PC-3 (cell line): ENCODE measurements at regions not wholly inside any gene's neighbourhood (a gene's known extent, or its start where the extent isn't known, plus 50 kb on each side); places are given as distances from the start of the nearest gene placed in this dataset.
A peak's percentile ranks its signal among the peaks of the same experiment; 100 is the strongest.

Experiments
- ATAC-seq: fragments of 200-7000 bp; cut with Tn5 transposase; 2 replicates; pipeline ENCODE4 v1.9.1; 2020; ENCODE audit warnings: mild to moderate bottlenecking, moderate library complexity
- BruUV-seq: library from RNA; stranded (reverse); fragments of 400-500 nt; replicated peaks from 2 replicates; lab custom pipeline; 2021; lab: Mats Ljungman, UMichigan
- CTCF ChIA-PET: fragments of 300-600 bp; sonication (Branson Sonifier 250); formaldehyde crosslinking; loops from one replicate; lab custom pipeline; 2022; ENCODE audit warnings: antibody characterized with exemption; lab: Charles Lee
- POLR2A ChIA-PET: fragments of 300-600 bp; sonication (Branson Sonifier 250); formaldehyde crosslinking; loops from one replicate; lab custom pipeline; 2022; ENCODE audit warnings: antibody characterized with exemption; ENCODE audit not compliant: unreplicated experiment; lab: Charles Lee
- DNase-seq: peaks from one replicate; pipeline ENCODE4 v3.0.0-alpha.2; 2015
- H2AFZ ChIP-seq: fragments of 300-600 bp; sonication (generic); 2 replicates; pipeline ENCODE4 v1.6.0; 2016; ENCODE audit warnings: antibody characterized with exemption, low read length
- H3F3A ChIP-seq: fragments of 300-600 bp; sonication (generic); one replicate; pipeline ENCODE4 v1.6.0; 2017; ENCODE audit warnings: antibody characterized with exemption, low read length, control low read depth, mild to moderate bottlenecking; ENCODE audit not compliant: unreplicated experiment
- H3K27ac ChIP-seq: fragments of 300-600 bp; sonication (generic); 2 replicates; pipeline ENCODE4 v1.5.1; 2016; ENCODE audit warnings: mild to moderate bottlenecking, low read length
- H3K27me3 ChIP-seq: fragments of 300-600 bp; sonication (generic); 2 replicates; pipeline ENCODE4 v1.6.1; 2016; ENCODE audit warnings: low read length, mixed read lengths
- H3K36me3 ChIP-seq: fragments of 300-600 bp; sonication (generic); 2 replicates; pipeline ENCODE4 v1.6.1; 2016; ENCODE audit warnings: low read depth, mixed run types, low read length, mixed read lengths
- H3K4me1 ChIP-seq: fragments of 300-600 bp; sonication (generic); 2 replicates; pipeline ENCODE4 v1.5.1; 2016; ENCODE audit warnings: low read length; ENCODE audit not compliant: insufficient read depth
- H3K4me2 ChIP-seq: fragments of 300-600 bp; sonication (generic); 2 replicates; pipeline ENCODE4 v1.6.0; 2016; ENCODE audit warnings: low read length
- H3K4me3 ChIP-seq: fragments of 300-600 bp; sonication (generic); 2 replicates; pipeline ENCODE4 v1.5.1; 2016; ENCODE audit warnings: mild to moderate bottlenecking, low read length, mixed read lengths
- H3K79me2 ChIP-seq: fragments of 300-600 bp; sonication (generic); 2 replicates; pipeline ENCODE4 v1.6.1; 2017; ENCODE audit warnings: low read length, mixed read lengths
- H3K9ac ChIP-seq: fragments of 300-600 bp; sonication (generic); 2 replicates; pipeline ENCODE4 v1.6.0; 2016; ENCODE audit warnings: mild to moderate bottlenecking, low read length
- H3K9me2 ChIP-seq: fragments of 300-600 bp; sonication (generic); replicated peaks from 2 replicates; pipeline ENCODE4 v1.6.1; 2016; ENCODE audit warnings: mixed run types, low read length, mixed read lengths
- H3K9me3 ChIP-seq: fragments of 300-600 bp; sonication (generic); 2 replicates; pipeline ENCODE4 v1.6.1; 2016; ENCODE audit warnings: low read length, mixed read lengths
- H4K20me1 ChIP-seq: fragments of 300-600 bp; sonication (generic); 2 replicates; pipeline ENCODE4 v1.6.1; 2016; ENCODE audit warnings: low read length, mixed read lengths
- CTCF ChIP-seq: fragments of 300-600 bp; sonication (generic); conservative IDR thresholded peaks from 2 replicates; pipeline ENCODE4 v1.5.1; 2017; ENCODE audit warnings: antibody characterized with exemption, low read depth, mild to moderate bottlenecking, low read length
- EZH2 ChIP-seq: fragments of 300-600 bp; sonication (generic); IDR thresholded peaks from one replicate; pipeline ENCODE4 v1.6.1; 2017; ENCODE audit warnings: antibody characterized with exemption, mild to moderate bottlenecking, low read length; ENCODE audit not compliant: unreplicated experiment
- EZH2phosphoT487 ChIP-seq: fragments of 300-600 bp; sonication (generic); IDR thresholded peaks from 2 replicates; pipeline ENCODE4 v1.6.1; 2018; ENCODE audit warnings: mild to moderate bottlenecking, antibody characterized with exemption, low read length, borderline replicate concordance
- intact Hi-C: fragments of 100-400 bp; cut with micrococcal nuclease; formaldehyde crosslinking; loops from 2 replicates; pipeline ENCODE4 v1.9.0; 2023

GRCh38 chr15:95269242-95270183 lies 1038.2 kb downstream of the MCTP2 start:
- Histone ChIP-seq H3K79me2 (no peaks in the 10 kb centered on the region), H3K36me3 (no peaks in the 10 kb centered on the region), H3K27ac (no peak overlapping the region), H3K27me3 (no peaks in the 10 kb centered on the region), H3K4me1 (peaks cover 13% of the 10 kb centered on the region), H4K20me1 (no peaks in the 10 kb centered on the region), H3K9ac (no peak overlapping the region), H3K9me2 (no peaks in the 10 kb centered on the region), H3K9me3 (no peaks in the 10 kb centered on the region), H3K4me2 (no peak overlapping the region), H2AFZ (no peak overlapping the region), H3K4me3 (no peak overlapping the region), H3F3A (no peaks in the 10 kb centered on the region)
- DNase-seq = no peak
- intact Hi-C loops = no loop called here
- no peak for ATAC-seq
- TF ChIP-seq CTCF = no peak
- CTCF ChIA-PET = no interaction called here
- POLR2A ChIA-PET = no interaction called here
- no TSS peak for BruUV-seq

- Histone ChIP-seq H3K4me1 (0 out of 2 replicates have a peak, but pooled peaks cover 4% of the 10 kb centered on the region), H3K4me2 (no peak overlapping the region), H4K20me1 (no peaks in the 10 kb centered on the region), H3K9me3 (no peaks in the 10 kb centered on the region), H3K4me3 (no peak overlapping the region), H3K27ac (no peak overlapping the region), H3K9ac (no peak overlapping the region), H3K79me2 (no peaks in the 10 kb centered on the region), H3K27me3 (no peaks in the 10 kb centered on the region), H3K9me2 (no peaks in the 10 kb centered on the region), H3F3A (no peaks in the 10 kb centered on the region), H2AFZ (no peak overlapping the region), H3K36me3 (no peaks in the 10 kb centered on the region)
- ChIA-PET CTCF (no interaction called here), POLR2A (no interaction called here)
- intact Hi-C loops = no loop called here
- TF ChIP-seq EZH2 = no peak
- no peak for TF ChIP-seq EZH2phosphoT487
- TF ChIP-seq CTCF = no peak
- ATAC-seq = no peak
- DNase-seq = no peak
- no TSS peak for BruUV-seq
These were observed 1042.7 kb downstream of the MCTP2 start for GRCh38 chr15:95274101-95274500.

- no peaks in the 10 kb centered on the region for H3K79me2 ChIP-seq
- H4K20me1 ChIP-seq = no peaks in the 10 kb centered on the region
- no peaks in the 10 kb centered on the region for H3K27me3 ChIP-seq
- no peak; the same call in 1 of the 2 replicates for ATAC-seq
- H3K9ac ChIP-seq = no peak overlapping the region
- intact Hi-C loops = no loop called here
- H3K27ac ChIP-seq = no peak overlapping the region
- H3K9me2 ChIP-seq = no peaks in the 10 kb centered on the region
- no peak overlapping the region for H3K4me3 ChIP-seq
- TF ChIP-seq EZH2phosphoT487 (no peak), EZH2 (no peak), CTCF (no peak)
- no peak overlapping the region for H2AFZ ChIP-seq
- BruUV-seq = no TSS peak
- DNase-seq = peak; percentile 37
- 0 out of 2 replicates have a peak, but pooled peaks cover 4% of the 10 kb centered on the region for H3K4me1 ChIP-seq
- H3K36me3 ChIP-seq = no peaks in the 10 kb centered on the region
- no peaks in the 10 kb centered on the region for H3F3A ChIP-seq
- no peak overlapping the region for H3K4me2 ChIP-seq
- H3K9me3 ChIP-seq = no peaks in the 10 kb centered on the region
- POLR2A ChIA-PET = no interaction called here
- CTCF ChIA-PET = interaction anchor here (0.6 kb wide), 1 partner anchor 12 kb away, joined by 12 read pairs; no protein-coding TSS in a partner anchor
These were observed 1045.9 kb downstream of the MCTP2 start for GRCh38 chr15:95277266-95277665.
